GM03348 (cell line): ENCODE measurements at regions not wholly inside any gene's neighbourhood (a gene's known extent, or its start where the extent isn't known, plus 50 kb on each side); places are given as distances from the start of the nearest gene placed in this dataset.

ENCODE experiments used
- DNase-seq: peaks from one replicate; pipeline ENCODE4 v3.0.0; 2012; ENCODE audit warnings: low spot score

DNA sequence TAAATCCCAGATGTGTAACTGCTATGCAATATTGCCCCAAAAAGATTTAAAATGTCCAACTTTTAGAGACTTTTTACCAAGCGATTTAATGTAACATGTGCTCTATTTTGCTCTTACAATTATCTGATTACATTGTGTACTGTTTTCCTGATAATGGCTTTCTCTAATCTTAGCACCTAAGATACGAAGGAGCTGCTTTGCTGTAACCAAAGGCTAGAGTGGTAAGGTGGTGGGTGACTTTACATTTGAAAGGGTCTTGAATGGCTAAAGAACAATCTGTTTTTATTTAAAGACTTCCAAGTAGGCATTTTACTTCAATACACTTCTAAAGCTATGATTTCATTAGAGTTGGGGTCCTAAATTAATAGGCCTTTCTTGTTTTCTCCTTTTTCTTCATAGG lies 1201.6 kb upstream of the MAP3K7 start:
- DNase-seq, result no peak

DNA sequence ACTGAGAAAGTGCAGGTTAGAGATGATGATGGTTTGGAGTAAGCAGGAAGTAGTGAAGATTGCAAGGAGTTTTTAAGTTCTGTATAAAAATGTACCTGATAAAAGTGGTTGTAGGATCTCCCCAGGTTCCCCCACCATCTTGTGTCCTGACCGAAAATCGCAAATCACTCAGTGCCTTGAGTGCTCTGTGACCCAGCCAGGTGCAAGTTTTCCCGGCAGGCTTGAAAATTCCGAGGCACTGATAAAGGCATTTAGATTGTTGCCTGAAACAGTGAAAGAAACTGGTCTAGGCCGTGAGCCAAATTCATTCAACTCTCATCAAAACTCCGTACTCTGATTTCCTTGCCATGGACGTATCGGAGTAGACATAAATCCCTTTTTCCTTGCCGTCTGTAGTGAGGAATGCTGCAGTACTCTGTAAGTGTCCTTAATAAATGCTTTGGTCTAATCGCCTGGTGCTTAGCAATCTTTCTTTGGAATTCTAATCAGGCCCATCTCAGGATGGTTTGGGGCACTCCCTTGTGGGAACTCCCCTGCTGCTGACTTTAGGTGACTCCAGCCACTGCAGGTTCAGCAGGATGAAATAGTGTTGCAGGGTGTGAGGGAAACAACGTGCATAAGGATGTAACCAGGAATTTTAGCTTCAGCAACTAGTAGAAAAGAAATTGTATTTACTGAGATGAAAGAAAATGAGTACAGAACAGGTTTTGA lies 1199.8 kb upstream of the MAP3K7 start:
- no peak for DNase-seq

DNA sequence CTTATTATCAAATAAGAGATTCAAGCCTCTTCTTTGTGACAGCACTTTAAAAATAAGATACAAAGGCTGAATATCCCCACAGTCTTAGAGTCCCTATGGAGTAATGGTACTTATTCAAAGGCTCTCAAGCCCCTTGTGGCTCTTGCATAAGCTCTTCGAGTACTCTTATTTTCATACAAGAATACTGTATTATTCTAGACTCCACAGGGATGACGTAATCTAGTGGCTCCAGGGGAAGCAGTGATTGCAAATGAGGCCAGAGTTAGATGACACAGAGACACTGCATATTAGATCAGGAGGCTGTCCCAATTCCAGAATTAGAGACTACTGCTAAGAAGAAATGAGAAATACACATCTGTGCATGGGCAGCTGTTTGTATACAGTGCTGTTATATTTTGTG lies 1195.9 kb upstream of the MAP3K7 start:
- no peak for DNase-seq

- DNase-seq, result no peak
These were observed 1195.1 kb upstream of the MAP3K7 start for GRCh38 chr6:91781946-91782345.

- no peak for DNase-seq
These were observed 1193.4 kb upstream of the MAP3K7 start for GRCh38 chr6:91780270-91780669.

DNA sequence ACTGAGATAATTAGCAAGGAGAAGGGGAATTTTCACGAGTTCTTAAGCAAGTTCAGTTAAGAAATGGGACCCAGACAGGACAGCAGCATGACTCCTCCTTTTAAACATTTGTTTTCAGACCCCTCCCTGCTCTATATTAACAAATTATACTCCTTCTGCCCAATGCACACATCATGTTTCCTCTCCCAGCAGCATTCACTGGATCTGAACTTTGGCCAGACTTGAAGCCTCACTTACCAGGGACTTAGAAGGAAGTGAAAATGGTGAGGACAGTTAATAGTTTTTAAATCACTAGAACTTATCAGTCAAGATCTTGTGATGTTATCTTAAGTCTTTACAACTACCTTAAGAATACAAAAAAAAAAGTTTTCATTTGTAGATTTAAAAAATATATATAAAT lies 1174.7 kb upstream of the MAP3K7 start:
- no peak for DNase-seq

DNA sequence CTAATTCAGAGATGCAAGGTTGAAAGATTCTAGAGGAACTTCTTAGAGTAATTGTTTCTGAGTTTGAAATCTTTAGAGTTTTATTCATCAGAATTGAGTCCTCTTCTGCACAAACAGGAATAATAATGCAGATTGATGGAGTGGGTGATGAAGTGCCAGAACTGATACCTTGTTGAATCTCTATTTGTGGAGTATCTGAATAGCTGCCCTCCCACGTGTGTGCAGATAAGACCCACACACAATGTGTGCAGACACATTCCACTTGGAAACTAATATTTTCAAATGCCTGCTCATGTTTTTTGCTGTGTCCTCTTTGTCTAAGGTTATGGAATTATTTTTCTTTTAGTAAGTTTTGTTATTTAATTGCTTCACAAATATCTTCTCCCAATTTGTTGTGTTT lies 1167.8 kb upstream of the MAP3K7 start:
- no peak for DNase-seq

DNA sequence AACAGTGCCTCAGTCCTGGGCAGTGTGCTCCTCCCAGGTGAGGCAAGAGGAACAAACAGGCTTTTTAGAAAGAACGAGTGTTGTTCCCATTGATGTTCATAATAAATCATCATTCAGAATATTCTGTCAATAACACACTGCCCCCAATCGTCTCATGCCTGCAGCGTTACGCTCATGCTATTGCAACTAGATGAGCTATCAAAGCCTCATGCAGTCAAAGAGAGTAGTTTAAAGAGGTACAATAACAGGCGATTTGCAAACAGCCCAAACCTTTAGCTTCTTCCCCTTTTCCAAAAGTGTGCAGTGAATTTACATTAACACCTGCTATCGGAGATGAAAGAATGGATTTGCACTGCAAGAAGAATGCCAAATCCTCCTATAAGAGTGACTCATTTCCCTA lies 1164.7 kb upstream of the MAP3K7 start:
- DNase-seq, result no peak

DNA sequence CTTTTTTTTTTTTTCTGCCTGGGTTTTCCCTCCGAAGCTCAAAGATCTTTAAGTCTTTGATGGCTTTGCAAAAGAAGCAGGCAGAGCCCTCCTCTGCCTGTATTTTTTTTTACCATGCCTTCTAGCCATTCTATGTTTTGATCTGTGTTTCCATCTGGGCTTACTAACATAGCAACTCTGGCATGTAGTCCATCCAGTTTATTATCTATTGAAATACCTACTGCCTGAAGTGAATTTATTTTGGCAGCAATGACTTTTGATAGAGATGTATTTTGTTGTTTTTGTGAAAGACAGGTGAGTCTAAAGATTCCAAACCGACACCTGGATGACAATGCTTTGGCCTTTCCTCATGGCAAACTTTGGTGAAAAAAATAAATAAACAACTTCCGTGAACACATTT lies 1157.7 kb upstream of the MAP3K7 start:
- DNase-seq, result no peak

DNA sequence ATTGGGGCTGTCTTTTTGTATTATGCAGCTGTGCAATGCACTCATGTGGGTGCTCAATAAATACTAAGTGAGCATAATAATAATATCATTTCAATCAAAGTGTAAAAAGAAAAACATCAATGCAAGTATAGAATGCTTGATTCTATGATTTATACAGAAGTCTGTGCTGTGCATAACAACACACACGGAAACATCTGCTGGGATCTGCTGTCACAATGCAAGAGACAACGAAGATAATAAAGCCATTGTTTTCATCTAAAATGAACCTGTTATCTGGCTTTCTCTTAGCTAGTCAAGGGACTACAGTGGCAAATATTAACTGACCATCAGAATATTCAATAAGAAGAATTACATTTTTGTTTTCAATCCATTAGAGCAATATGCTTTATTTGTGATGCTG lies 1156.9 kb upstream of the MAP3K7 start:
- no peak for DNase-seq

GRCh38 chr6:91731939-91732338 lies 1145.1 kb upstream of the MAP3K7 start:
- no peak for DNase-seq

- no peak for DNase-seq
These were observed 1143.8 kb upstream of the MAP3K7 start for GRCh38 chr6:91730710-91731109.

DNA sequence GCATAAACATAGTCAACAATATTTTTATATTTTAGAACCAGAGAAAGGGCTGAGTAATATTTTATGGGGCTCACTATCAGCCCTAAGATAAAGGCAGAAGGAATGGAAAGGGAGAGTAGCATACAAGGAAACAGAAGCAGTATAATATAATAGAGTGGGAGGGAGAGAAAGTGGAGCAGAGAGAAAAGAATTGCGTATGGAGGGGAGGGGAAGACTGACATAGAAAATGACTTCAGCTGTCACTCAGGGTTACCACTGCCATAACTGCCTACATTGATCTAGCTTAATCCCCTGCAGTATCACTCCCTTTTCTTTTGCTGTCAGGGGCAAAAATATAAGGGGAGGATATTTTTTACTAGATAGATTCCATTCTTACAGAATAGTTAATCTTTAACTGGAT lies 1133.5 kb upstream of the MAP3K7 start:
- no peak for DNase-seq

- no peak for DNase-seq
These were observed 1132.5 kb upstream of the MAP3K7 start for GRCh38 chr6:91719414-91719813.

GRCh38 chr6:91718198-91718597 lies 1131.3 kb upstream of the MAP3K7 start:
- DNase-seq, result no peak

GRCh38 chr6:91717094-91717493 lies 1130.2 kb upstream of the MAP3K7 start:
- no peak for DNase-seq

DNA sequence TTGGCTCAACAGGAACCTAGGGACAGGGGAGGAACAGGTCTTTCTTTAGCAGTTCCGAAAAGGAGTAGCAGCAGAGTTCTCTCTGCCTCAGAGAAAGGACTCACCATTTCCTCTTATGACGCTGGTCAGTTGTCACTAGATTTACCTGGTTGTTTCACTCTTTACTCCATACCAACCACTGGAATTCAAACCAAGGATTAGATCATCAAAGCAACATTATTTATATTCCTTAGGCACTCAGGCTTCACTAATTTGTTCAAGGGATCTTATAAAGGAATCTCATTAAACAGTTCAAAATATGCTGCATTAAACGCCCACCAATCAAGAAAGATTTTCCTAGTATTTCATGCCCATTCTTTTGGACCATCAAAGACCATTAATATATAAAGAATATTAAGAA lies 1129.5 kb upstream of the MAP3K7 start:
- DNase-seq, result no peak

DNA sequence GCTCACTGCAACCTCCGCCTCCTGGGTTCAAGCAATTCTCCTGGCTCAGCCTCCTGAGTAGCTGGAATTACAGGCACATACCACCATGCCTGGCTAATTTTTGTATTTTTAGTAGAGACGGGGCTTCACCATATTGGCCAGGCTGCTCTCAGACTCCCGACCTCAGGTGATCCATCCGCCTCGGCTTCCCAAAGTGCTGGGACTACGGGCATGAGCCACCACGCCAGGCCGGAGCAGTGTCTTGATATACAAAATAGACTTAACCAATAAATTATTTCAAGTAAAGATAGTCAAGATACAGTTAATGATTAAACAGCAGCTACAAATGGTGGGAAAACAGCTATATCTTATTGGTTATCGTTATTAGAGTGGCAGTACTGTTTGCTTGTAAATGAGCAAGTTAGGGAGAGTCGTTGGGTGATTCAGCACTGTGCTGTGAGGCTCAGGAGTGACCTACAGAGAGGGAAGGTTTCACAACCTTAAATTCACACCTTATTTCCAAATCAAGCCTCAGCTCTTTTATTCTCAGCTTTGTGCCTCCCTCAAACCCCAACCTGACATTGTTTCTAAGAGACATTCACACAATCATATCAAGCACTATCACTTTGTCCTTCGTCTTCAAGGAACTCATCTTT lies 1128.4 kb upstream of the MAP3K7 start:
- no peak for DNase-seq

DNA sequence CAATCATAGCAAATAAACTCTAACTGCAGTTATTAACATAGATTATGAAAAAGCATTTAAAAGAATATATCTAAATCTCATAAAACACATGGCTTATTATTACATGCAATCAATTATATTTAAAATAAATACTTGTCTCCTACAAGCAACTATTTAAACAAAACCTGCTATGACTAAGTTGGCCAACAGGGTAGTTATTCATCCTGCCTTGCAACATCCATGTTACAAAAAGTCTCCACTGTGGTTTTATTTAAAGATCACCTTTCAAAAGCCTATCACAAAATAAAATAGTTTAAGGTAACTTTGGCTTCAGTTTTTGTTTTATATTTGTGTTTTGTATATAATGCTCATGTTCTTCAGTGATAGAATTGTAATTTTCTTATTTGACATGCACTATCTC lies 1127.0 kb upstream of the MAP3K7 start:
- no peak for DNase-seq

DNA sequence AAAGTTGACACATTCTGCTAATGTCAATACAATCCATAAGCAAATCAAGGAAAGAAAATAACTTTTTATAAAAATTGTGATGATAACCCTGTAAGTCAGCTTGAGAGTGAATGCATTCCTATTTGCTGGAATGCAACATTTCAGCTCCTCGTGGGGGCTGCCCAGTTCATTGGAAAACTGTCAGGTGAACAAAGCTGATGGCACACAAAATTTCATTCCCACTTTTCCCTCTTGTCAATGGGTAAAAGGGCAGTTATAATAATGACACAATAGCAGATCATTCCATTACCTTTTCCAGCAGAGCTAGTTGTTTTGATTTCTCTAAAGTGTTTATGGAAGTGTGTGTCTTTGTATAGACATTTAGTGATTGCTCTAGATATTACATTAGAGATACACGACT lies 1124.6 kb upstream of the MAP3K7 start:
- no peak for DNase-seq

DNA sequence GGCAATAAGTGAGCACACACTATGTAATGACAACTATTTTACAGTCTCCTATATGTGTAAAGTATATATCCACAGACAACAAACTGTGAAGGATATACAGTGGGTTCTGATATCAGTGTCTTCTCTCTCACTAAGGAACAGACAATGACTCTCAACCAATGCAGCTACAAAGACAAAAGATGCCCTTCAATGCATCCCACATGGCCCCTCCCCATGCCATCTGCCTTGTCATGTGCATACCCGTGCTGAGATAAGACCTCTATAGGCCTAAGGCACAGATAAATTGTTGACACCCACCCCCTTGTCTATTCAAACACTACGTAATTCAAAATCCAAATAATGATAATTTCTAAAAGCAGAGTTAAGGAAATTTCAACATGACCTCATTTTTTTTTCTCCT lies 1123.5 kb upstream of the MAP3K7 start:
- DNase-seq, result no peak

DNA sequence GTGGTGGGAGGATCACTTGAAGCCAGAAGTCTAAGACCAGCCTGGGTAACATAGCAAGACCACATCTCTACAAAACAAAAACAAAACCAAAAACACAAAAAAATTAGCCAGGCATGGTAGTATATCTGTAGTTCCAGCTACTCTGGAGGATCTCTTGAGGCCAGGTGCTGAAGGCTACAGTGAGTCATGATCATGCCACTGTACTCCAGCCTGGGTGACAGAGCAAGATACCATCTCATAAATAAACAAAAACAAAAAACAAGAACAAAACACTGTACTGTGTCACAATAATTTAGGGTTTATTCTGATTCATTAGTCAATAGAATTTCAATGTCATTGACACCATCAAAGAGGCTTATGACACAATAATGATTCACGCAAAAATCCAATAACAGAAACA lies 1121.7 kb upstream of the MAP3K7 start:
- no peak for DNase-seq

- DNase-seq, result no peak
These were observed 1118.8 kb upstream of the MAP3K7 start for GRCh38 chr6:91705646-91706045.

- no peak for DNase-seq
These were observed 1117.7 kb upstream of the MAP3K7 start for GRCh38 chr6:91704531-91704930.
